WTC11 (cell line): ENCODE measurements at regions not wholly inside any gene's neighbourhood (a gene's known extent, or its start where the extent isn't known, plus 50 kb on each side); places are given as distances from the start of the nearest gene placed in this dataset.
A peak's percentile ranks its signal among the peaks of the same experiment; 100 is the strongest.

Source experiments
- ATAC-seq: fragments of 200-7000 bp; cut with Tn5 transposase; 2 replicates; pipeline ENCODE4 v1.10.0; 2021; ENCODE audit warnings: mild to moderate bottlenecking, moderate library complexity
- CTCF ChIA-PET: fragments of 300-600 bp; sonication (Branson Sonifier 250); formaldehyde crosslinking; loops from one replicate; lab custom pipeline; 2021; ENCODE audit warnings: antibody characterized with exemption; lab: Charles Lee
- POLR2A ChIA-PET: fragments of 350-600 bp; sonication (Branson Sonifier 250); formaldehyde crosslinking; loops from one replicate; lab custom pipeline; 2021; ENCODE audit warnings: antibody characterized with exemption; lab: Charles Lee
- DNase-seq: peaks from one replicate; pipeline ENCODE4 v3.0.0; 2021; ENCODE audit warnings: low spot score
- H3K27ac Mint-ChIP-seq: 2 replicates; pipeline ENCODE4 v1.8.0; 2021; ENCODE audit warnings: mixed read lengths
- H3K27me3 Mint-ChIP-seq: 2 replicates; pipeline ENCODE4 v1.8.0; 2021; ENCODE audit warnings: low read depth, mild to moderate bottlenecking, moderate library complexity, mixed read lengths
- H3K36me3 Mint-ChIP-seq: 2 replicates; pipeline ENCODE4 v1.8.0; 2021; ENCODE audit warnings: mixed read lengths
- H3K4me1 Mint-ChIP-seq: 2 replicates; pipeline ENCODE4 v1.8.0; 2022; ENCODE audit warnings: mixed read lengths
- H3K4me3 Mint-ChIP-seq: 2 replicates; pipeline ENCODE4 v1.8.0; 2021; ENCODE audit warnings: mild to moderate bottlenecking, moderate library complexity, mixed read lengths
- H3K9me3 Mint-ChIP-seq: 2 replicates; pipeline ENCODE4 v1.8.0; 2021; ENCODE audit warnings: mixed read lengths
- ATF2 ChIP-seq: sonication (generic); formaldehyde crosslinking; IDR thresholded peaks from 2 replicates; pipeline ENCODE4 v1.8.1; 2022; ENCODE audit warnings: low read depth, missing genetic modification reagents, borderline replicate concordance
- ATF3 ChIP-seq: sonication (generic); formaldehyde crosslinking; conservative IDR thresholded peaks from 2 replicates; pipeline ENCODE4 v1.8.1; 2022; ENCODE audit warnings: mild to moderate bottlenecking, missing genetic modification reagents
- CREB1 ChIP-seq: sonication (generic); formaldehyde crosslinking; IDR thresholded peaks from 2 replicates; pipeline ENCODE4 v1.8.0; 2023; ENCODE audit warnings: mild to moderate bottlenecking, missing genetic modification reagents
- EMX1 ChIP-seq: fragments of 250-450 bp; sonication (Bioruptor Pico); IDR thresholded peaks from 2 replicates; pipeline ENCODE4 v1.8.0; 2021; ENCODE audit warnings: mild to moderate bottlenecking
- ERG ChIP-seq: fragments of 250-450 bp; sonication (Bioruptor Pico); IDR thresholded peaks from 2 replicates; pipeline ENCODE4 v1.8.0; 2021; ENCODE audit warnings: mild to moderate bottlenecking
- FOXJ3 ChIP-seq: sonication (generic); formaldehyde crosslinking; IDR thresholded peaks from 2 replicates; pipeline ENCODE4 v1.9.0; 2021; ENCODE audit warnings: missing genetic modification reagents, mild to moderate bottlenecking, borderline replicate concordance
- GRHL2 ChIP-seq: fragments of 250-450 bp; sonication (Bioruptor Pico); IDR thresholded peaks from 2 replicates; pipeline ENCODE4 v1.8.0; 2022; ENCODE audit warnings: mild to moderate bottlenecking, moderate library complexity; ENCODE audit not compliant: insufficient replicate concordance, severe bottlenecking
- GTF2I ChIP-seq: fragments of 250-450 bp; sonication (Bioruptor Pico); conservative IDR thresholded peaks from 2 replicates; pipeline ENCODE4 v1.4.0; 2021; ENCODE audit warnings: mild to moderate bottlenecking
- IRF2 ChIP-seq: sonication (generic); formaldehyde crosslinking; IDR thresholded peaks from 2 replicates; pipeline ENCODE4 v1.8.0; 2022; ENCODE audit warnings: low read depth, missing genetic modification reagents, borderline replicate concordance
- MYBL2 ChIP-seq: sonication (generic); formaldehyde crosslinking; IDR thresholded peaks from 2 replicates; pipeline ENCODE4 v1.8.1; 2023; ENCODE audit warnings: mild to moderate bottlenecking, moderate library complexity, missing genetic modification reagents
- NR2C2 ChIP-seq: sonication (generic); formaldehyde crosslinking; IDR thresholded peaks from 2 replicates; pipeline ENCODE4 v1.8.0; 2022; ENCODE audit warnings: mild to moderate bottlenecking, missing genetic modification reagents
- NR3C1 ChIP-seq: sonication (generic); formaldehyde crosslinking; conservative IDR thresholded peaks from 2 replicates; pipeline ENCODE4 v1.8.1; 2023; ENCODE audit warnings: low read depth, mild to moderate bottlenecking, missing genetic modification reagents
- PRDM15 ChIP-seq: sonication (generic); formaldehyde crosslinking; IDR thresholded peaks from 2 replicates; pipeline ENCODE4 v1.8.0; 2022; ENCODE audit warnings: missing genetic modification reagents
- PREB ChIP-seq: sonication (generic); formaldehyde crosslinking; IDR thresholded peaks from 2 replicates; pipeline ENCODE4 v1.8.1; 2022; ENCODE audit warnings: mild to moderate bottlenecking, missing genetic modification reagents, moderate library complexity, borderline replicate concordance
- USF1 ChIP-seq: sonication (generic); formaldehyde crosslinking; IDR thresholded peaks from 2 replicates; pipeline ENCODE4 v1.8.0; 2022; ENCODE audit warnings: mild to moderate bottlenecking, missing genetic modification reagents
- ZBTB21 ChIP-seq: sonication (generic); formaldehyde crosslinking; IDR thresholded peaks from 2 replicates; pipeline ENCODE4 v1.8.1; 2023; ENCODE audit warnings: mild to moderate bottlenecking, missing genetic modification reagents, borderline replicate concordance
- ZBTB43 ChIP-seq: sonication (generic); formaldehyde crosslinking; IDR thresholded peaks from 2 replicates; pipeline ENCODE4 v1.8.1; 2023; ENCODE audit warnings: mild to moderate bottlenecking, missing genetic modification reagents
- ZNF512 ChIP-seq: sonication (generic); formaldehyde crosslinking; IDR thresholded peaks from 2 replicates; pipeline ENCODE4 v1.8.1; 2022; ENCODE audit warnings: missing genetic modification reagents, borderline replicate concordance
- ZSCAN18 ChIP-seq: fragments of 250-450 bp; sonication (Bioruptor Pico); IDR thresholded peaks from 2 replicates; pipeline ENCODE4 v2.1.2; 2022; ENCODE audit warnings: mild to moderate bottlenecking, moderate library complexity

GRCh38 chr1:228879164-228879563 is 143.9 kb downstream of the RHOU start:
- ChIA-PET CTCF (no interaction called here), POLR2A (no interaction called here)
- ATAC-seq = no peak
- no peak overlapping the region for H3K27ac Mint-ChIP-seq
- peaks cover 26% of the 10 kb centered on the region for H3K9me3 Mint-ChIP-seq
- H3K27me3 Mint-ChIP-seq = peaks cover 1% of the 10 kb centered on the region; the same call in 1 of the 2 replicates
- no peak overlapping the region for H3K4me3 Mint-ChIP-seq
- DNase-seq = no peak
- H3K36me3 Mint-ChIP-seq = peaks cover 7% of the 10 kb centered on the region
- TF ChIP-seq USF1 (CRISPR knock-in tag) (no peak), CREB1 (no peak), GRHL2 (CRISPR knock-in tag) (no peak), PREB (CRISPR knock-in tag) (no peak), GTF2I (no peak), EMX1 (CRISPR knock-in tag) (no peak), FOXJ3 (CRISPR knock-in tag) (no peak), ATF3 (no peak), PRDM15 (CRISPR knock-in tag) (no peak)
- H3K4me1 Mint-ChIP-seq = peaks cover 31% of the 10 kb centered on the region

GRCh38 chr1:228882041-228882770 is 146.9 kb downstream of the RHOU start:
- POLR2A ChIA-PET = no interaction called here
- DNase-seq (no peak), ATAC-seq (peak; percentile 60)
- H3K27ac Mint-ChIP-seq = peak overlapping the region; percentile 71; the same call in 1 of the 2 replicates
- peaks cover 28% of the 10 kb centered on the region for H3K9me3 Mint-ChIP-seq
- CTCF ChIA-PET = no interaction called here
- peaks cover 2% of the 10 kb centered on the region; the same call in 1 of the 2 replicates for H3K27me3 Mint-ChIP-seq
- H3K36me3 Mint-ChIP-seq = peaks cover 11% of the 10 kb centered on the region
- H3K4me3 Mint-ChIP-seq = no peak overlapping the region
- peaks cover 32% of the 10 kb centered on the region for H3K4me1 Mint-ChIP-seq
- TF ChIP-seq ERG (CRISPR knock-in tag) = no peak
- no peak for TF ChIP-seq CREB1
- no peak for TF ChIP-seq NR2C2 (CRISPR knock-in tag)
- no peak for TF ChIP-seq NR3C1 (CRISPR knock-in tag)
- no peak for TF ChIP-seq ZNF512 (CRISPR knock-in tag)
- no peak for TF ChIP-seq PREB (CRISPR knock-in tag)
- no peak for TF ChIP-seq ZBTB21 (CRISPR knock-in tag)
- TF ChIP-seq IRF2 = no peak
- TF ChIP-seq ZSCAN18 (CRISPR knock-in tag) = no peak
- TF ChIP-seq MYBL2 (CRISPR knock-in tag) = no peak
- no peak for TF ChIP-seq ATF2 (CRISPR knock-in tag)
- TF ChIP-seq ZBTB43 = no peak
